ENCODE measurements at regions not wholly inside any gene's neighbourhood (a gene's known extent, or its start where the extent isn't known, plus 50 kb on each side); places are given as distances from the start of the nearest gene placed in this dataset.

DNA sequence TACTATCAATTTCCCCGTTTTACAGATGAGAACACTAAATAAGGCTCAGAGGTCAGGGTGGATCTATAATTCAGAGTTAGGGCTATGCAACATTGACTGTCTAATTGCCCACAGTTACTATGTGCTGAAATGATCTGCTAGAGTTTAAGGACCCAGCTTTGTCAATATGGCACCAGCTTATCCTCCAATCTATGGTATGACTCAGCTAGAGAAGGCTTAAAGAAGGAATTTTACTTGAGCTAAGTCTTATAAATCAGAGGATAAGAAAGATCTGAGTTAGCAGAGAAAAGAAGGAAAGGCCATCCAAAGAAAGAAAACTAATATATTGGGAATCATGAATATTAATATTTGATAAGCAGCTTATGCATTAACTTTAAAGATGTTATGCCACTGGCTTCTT is 78.1 kb downstream of the ASB9 start:
- no peak for TF ChIP-seq CTCF (IDR thresholded peaks at IDR 0.05)
- no peak for TF ChIP-seq POLR2A (IDR thresholded peaks at IDR 0.05)

Data from breast epithelium (tissue), 3 donors.